ENCODE measurements at regions not wholly inside any gene's neighbourhood (a gene's known extent, or its start where the extent isn't known, plus 50 kb on each side); places are given as distances from the start of the nearest gene placed in this dataset.

- no peak overlapping the region for H3K4me3 ChIP-seq
- CTCF ChIA-PET = no interaction called here
- H3K4me2 ChIP-seq = no peak overlapping the region
- DNase-seq (ENCODE audit: low read depth in 1 of 2, low spot score in 1 of 2) (no peak), ATAC-seq (no peak), FAIRE-seq (no peak)
- no peaks in the 10 kb centered on the region for H3K4me1 ChIP-seq
- POLR2A ChIA-PET = no interaction called here
- no peak for TF ChIP-seq ZNF302 (CRISPR knock-in tag; IDR thresholded peaks at IDR 0.05)
- no peak for TF ChIP-seq USF2 (IDR thresholded peaks at IDR 0.05)
- TF ChIP-seq HDAC2 (IDR thresholded peaks at IDR 0.05) = no peak
- no peak for TF ChIP-seq ATOH8 (CRISPR knock-in tag; IDR thresholded peaks at IDR 0.05; ENCODE audit: low read depth)
- TF ChIP-seq RCOR1 (IDR thresholded peaks at IDR 0.05; ENCODE audit: low read depth, low read length) = no peak
- no peak for TF ChIP-seq SMC3 (IDR thresholded peaks at IDR 0.05)
- TF ChIP-seq REST (IDR thresholded peaks at IDR 0.05) = no peak
- 65% methylated on average over 2 of the region's 2 CpGs for WGBS (ENCODE audit: missing lambda C conversion rate)
- H3K27ac ChIP-seq = no peak overlapping the region
- no peaks in the 10 kb centered on the region for H3K9me3 ChIP-seq
Measured at GRCh38 chr11:92739491-92739890, 230.0 kb upstream of the MTNR1B start.

- no peak for DNase-seq (ENCODE audit: low read depth in 1 of 2, low spot score in 1 of 2)
- no peak for ATAC-seq
- 45% methylated on average over 2 of the region's 2 CpGs for WGBS (ENCODE audit: missing lambda C conversion rate)
- H3K27ac ChIP-seq = no peak overlapping the region
- TF ChIP-seq EHF (CRISPR knock-in tag; IDR thresholded peaks at IDR 0.05) (no peak), JUN (IDR thresholded peaks at IDR 0.05) (no peak), RARB (CRISPR knock-in tag; IDR thresholded peaks at IDR 0.05) (no peak), ZFP36 (IDR thresholded peaks at IDR 0.05; ENCODE audit: borderline replicate concordance, partially characterized antibody) (no peak), RCOR1 (IDR thresholded peaks at IDR 0.05; ENCODE audit: low read depth, low read length) (no peak), CBX2 (IDR thresholded peaks at IDR 0.05; ENCODE audit: borderline replicate concordance, low read depth) (no peak), KDM1A (IDR thresholded peaks at IDR 0.05; ENCODE audit: low read depth) (no peak)
- ChIA-PET CTCF (no interaction called here), POLR2A (no interaction called here)
- no peaks in the 10 kb centered on the region for H3K4me1 ChIP-seq
- FAIRE-seq = no peak
- no peak overlapping the region for H3K4me2 ChIP-seq
- H3K4me3 ChIP-seq = no peak overlapping the region
- H3K9me3 ChIP-seq = no peaks in the 10 kb centered on the region
Measured at GRCh38 chr11:92740276-92740675, 229.2 kb upstream of the MTNR1B start.

GRCh38 chr11:92744929-92745585 lies 224.4 kb upstream of the MTNR1B start:
- DNase-seq (ENCODE audit: low read depth in 1 of 2, low spot score in 1 of 2) (no peak), ATAC-seq (no peak), FAIRE-seq (no peak)
- TF ChIP-seq REST (IDR thresholded peaks at IDR 0.05) (no peak), CEBPB (IDR thresholded peaks at IDR 0.05) (no peak), RFX5 (IDR thresholded peaks at IDR 0.05) (no peak), EHMT2 (IDR thresholded peaks at IDR 0.05; ENCODE audit: low read depth) (no peak), MAZ (IDR thresholded peaks at IDR 0.05; ENCODE audit: borderline replicate concordance, low read depth, low read length) (no peak), FOXS1 (CRISPR knock-in tag; IDR thresholded peaks at IDR 0.05) (no peak), ZSCAN20 (CRISPR knock-in tag; IDR thresholded peaks at IDR 0.05) (no peak), HDAC2 (IDR thresholded peaks at IDR 0.05) (no peak), PHF8 (IDR thresholded peaks at IDR 0.05; ENCODE audit: borderline replicate concordance, low read depth) (no peak), HOXA7 (CRISPR knock-in tag; IDR thresholded peaks at IDR 0.05) (no peak)
- WGBS (ENCODE audit: missing lambda C conversion rate) = 43% methylated on average over 4 of the region's 4 CpGs
- Histone ChIP-seq H3K27ac (no peak overlapping the region), H3K9me3 (no peaks in the 10 kb centered on the region), H3K4me1 (no peaks in the 10 kb centered on the region), H3K4me3 (no peak overlapping the region), H3K4me2 (no peak overlapping the region)
- ChIA-PET POLR2A (no interaction called here), CTCF (no interaction called here)
